Parathyroid adenoma (tissue), 2 donors: ENCODE measurements at regions not wholly inside any gene's neighbourhood (a gene's known extent, or its start where the extent isn't known, plus 50 kb on each side); places are given as distances from the start of the nearest gene placed in this dataset.

Experiments used
- H2AFZ ChIP-seq: fragments of 300-600 bp; sonication (generic); one replicate; pipeline ENCODE4 v1.7.0; 2017; ENCODE audit warnings: antibody characterized with exemption, mild to moderate bottlenecking
- H3K27ac ChIP-seq: fragments of 300-600 bp; sonication (generic); one replicate; pipeline ENCODE4 v1.7.0; 2017
- H3K27me3 ChIP-seq: fragments of 300-600 bp; sonication (generic); one replicate; pipeline ENCODE4 v1.7.0; 2017; ENCODE audit warnings: low read length; ENCODE audit not compliant: control insufficient read depth, insufficient read depth
- H3K36me3 ChIP-seq: fragments of 300-600 bp; sonication (generic); one replicate; pipeline ENCODE4 v1.7.0; 2017; ENCODE audit warnings: low read length; ENCODE audit not compliant: control insufficient read depth, insufficient read depth
- H3K4me1 ChIP-seq: fragments of 300-600 bp; sonication (generic); one replicate; pipeline ENCODE4 v1.7.0; 2017; ENCODE audit warnings: control low read depth
- H3K4me2 ChIP-seq: fragments of 300-600 bp; sonication (generic); one replicate; pipeline ENCODE4 v1.7.0; 2017; ENCODE audit warnings: low read length
- H3K4me3 ChIP-seq: fragments of 300-600 bp; sonication (generic); one replicate; pipeline ENCODE4 v1.7.0; 2017; ENCODE audit warnings: low read depth, low read length
- H3K79me2 ChIP-seq: fragments of 300-600 bp; sonication (generic); one replicate; pipeline ENCODE4 v1.7.0; 2017; ENCODE audit warnings: control low read depth
- H3K9ac ChIP-seq: fragments of 300-600 bp; sonication (generic); one replicate; pipeline ENCODE4 v1.7.0; 2017; ENCODE audit warnings: mild to moderate bottlenecking
- H3K9me3 ChIP-seq: fragments of 300-600 bp; sonication (generic); one replicate; pipeline ENCODE4 v1.7.0; 2017; ENCODE audit warnings: low read length; ENCODE audit not compliant: control insufficient read depth
- TF ChIP-seq, protein P1 (sequence below): fragments of 300-600 bp; sonication (generic); IDR thresholded peaks from one replicate; pipeline ENCODE4 v1.7.0; 2017; ENCODE audit warnings: antibody characterized with exemption, mild to moderate bottlenecking
- donor health status: primary hyperparathyroidism.

DNA sequence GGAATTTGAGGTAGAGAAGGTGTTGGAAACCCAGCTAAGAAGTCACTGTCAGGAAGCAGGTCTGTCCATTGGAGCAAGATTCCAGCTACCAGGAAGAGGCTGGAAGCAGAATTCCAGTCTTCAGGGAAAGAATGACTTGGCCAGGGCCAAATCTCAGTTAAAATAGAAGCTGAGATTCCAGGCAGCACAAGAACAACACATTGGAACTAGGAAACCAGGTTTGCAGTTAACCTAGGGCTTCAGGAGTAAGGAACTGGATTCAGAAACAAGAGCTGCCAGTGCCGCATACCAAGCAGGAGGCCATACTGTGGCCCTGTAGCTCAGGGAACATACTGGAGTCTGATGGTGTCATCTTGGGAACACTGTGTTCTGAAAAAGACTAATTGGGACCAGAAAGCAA, 73.7 kb upstream of the FUCA2 start:
- H2AFZ ChIP-seq, result no peak overlapping the region
- H3K4me1 ChIP-seq, result peaks cover 3% of the 10 kb centered on the region
- H3K9me3 ChIP-seq, result no peaks in the 10 kb centered on the region
- H3K27me3 ChIP-seq, result no peaks in the 10 kb centered on the region
- TF ChIP-seq, protein P1, sequence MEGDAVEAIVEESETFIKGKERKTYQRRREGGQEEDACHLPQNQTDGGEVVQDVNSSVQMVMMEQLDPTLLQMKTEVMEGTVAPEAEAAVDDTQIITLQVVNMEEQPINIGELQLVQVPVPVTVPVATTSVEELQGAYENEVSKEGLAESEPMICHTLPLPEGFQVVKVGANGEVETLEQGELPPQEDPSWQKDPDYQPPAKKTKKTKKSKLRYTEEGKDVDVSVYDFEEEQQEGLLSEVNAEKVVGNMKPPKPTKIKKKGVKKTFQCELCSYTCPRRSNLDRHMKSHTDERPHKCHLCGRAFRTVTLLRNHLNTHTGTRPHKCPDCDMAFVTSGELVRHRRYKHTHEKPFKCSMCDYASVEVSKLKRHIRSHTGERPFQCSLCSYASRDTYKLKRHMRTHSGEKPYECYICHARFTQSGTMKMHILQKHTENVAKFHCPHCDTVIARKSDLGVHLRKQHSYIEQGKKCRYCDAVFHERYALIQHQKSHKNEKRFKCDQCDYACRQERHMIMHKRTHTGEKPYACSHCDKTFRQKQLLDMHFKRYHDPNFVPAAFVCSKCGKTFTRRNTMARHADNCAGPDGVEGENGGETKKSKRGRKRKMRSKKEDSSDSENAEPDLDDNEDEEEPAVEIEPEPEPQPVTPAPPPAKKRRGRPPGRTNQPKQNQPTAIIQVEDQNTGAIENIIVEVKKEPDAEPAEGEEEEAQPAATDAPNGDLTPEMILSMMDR, result no peak
- no peaks in the 10 kb centered on the region for H3K36me3 ChIP-seq
- no peak overlapping the region for H3K4me3 ChIP-seq
- H3K4me2 ChIP-seq, result no peak overlapping the region
- H3K79me2 ChIP-seq, result peaks cover 50% of the 10 kb centered on the region
- no peak overlapping the region for H3K9ac ChIP-seq
- H3K27ac ChIP-seq, result no peak overlapping the region

DNA sequence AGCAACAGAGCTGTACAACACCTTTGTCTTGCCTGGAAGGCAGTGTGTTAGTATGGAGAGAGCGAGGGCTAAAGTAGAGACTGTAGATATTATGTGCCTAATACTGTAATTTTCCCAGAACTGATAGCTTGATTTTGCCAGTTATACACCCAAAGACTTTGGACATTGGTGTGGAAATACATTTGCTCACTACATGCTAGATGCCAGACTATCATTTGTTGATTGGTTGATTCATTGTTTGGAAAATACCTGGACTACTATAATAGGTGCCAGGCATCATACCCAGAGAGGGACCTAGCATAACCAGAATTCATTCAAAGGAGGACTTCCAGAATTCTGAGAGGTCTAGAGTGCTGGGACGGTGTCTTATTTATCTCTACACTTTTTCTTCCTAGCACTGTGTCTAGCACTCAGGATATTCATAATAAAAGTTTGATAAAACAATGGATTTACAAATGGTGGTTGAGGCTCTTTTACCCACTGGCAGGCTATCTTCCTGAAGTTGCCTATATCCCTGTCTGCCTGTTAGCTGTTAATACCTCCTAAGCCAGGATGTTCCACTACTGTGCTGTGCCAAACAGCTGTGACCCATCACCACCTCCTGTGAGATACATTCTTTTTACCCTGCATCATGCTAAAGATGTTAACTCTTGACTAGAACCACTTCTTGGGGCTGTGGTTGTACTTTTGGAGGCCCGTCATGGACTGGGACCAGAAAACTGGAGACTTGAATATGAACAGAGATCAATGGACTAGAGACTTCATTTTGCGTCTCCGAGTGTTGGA, 72.2 kb upstream of the FUCA2 start:
- Histone ChIP-seq H3K9me3 (no peaks in the 10 kb centered on the region), H3K4me2 (no peak overlapping the region)

DNA sequence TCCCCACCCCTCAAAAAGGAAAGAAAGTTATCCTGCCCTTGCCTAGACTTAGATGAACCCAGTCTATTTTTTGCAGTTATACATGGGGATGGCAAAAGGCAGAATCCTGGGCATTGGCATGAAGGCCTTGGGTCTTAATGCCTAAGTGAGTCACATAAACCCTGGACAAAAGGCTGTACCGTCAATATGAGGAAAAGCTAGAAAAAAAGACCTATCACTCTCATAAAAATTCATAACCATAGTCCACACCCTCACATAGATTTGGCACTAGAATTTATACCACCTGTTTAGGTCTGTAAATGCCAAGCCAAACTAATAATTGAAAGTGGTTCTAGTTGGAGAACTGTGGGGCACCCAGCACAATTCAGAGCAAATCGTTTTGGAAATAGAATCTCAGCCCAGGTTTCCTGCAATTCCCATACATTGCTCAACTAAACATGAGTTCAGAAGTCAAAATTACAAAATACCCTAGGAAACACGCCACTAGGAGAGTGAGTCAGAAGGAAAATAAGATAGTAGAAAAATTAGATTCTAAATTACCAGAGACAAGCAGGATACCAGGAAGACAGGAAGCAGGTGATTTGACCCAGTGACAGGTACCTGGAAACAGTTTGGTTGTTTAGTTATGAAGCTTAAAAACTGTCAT, 70.4 kb upstream of the FUCA2 start:
- Histone ChIP-seq H3K36me3 (no peaks in the 10 kb centered on the region), H3K9me3 (no peaks in the 10 kb centered on the region), H2AFZ (no peak overlapping the region), H3K4me2 (no peak overlapping the region), H3K4me3 (no peak overlapping the region), H3K27me3 (no peaks in the 10 kb centered on the region), H3K79me2 (peaks cover 67% of the 10 kb centered on the region), H3K9ac (no peak overlapping the region), H3K27ac (no peak overlapping the region), H3K4me1 (peaks cover 3% of the 10 kb centered on the region)
- TF ChIP-seq, protein P1, result no peak

More for the DNA sequence above, 72.2 kb upstream of the FUCA2 start:
- Histone ChIP-seq H3K4me3 (no peak overlapping the region), H2AFZ (no peak overlapping the region), H3K79me2 (peaks cover 56% of the 10 kb centered on the region), H3K36me3 (no peaks in the 10 kb centered on the region), H3K27me3 (no peaks in the 10 kb centered on the region), H3K27ac (no peak overlapping the region), H3K4me1 (peaks cover 3% of the 10 kb centered on the region), H3K9ac (no peak overlapping the region)
- TF ChIP-seq, protein P1, result no peak

DNA sequence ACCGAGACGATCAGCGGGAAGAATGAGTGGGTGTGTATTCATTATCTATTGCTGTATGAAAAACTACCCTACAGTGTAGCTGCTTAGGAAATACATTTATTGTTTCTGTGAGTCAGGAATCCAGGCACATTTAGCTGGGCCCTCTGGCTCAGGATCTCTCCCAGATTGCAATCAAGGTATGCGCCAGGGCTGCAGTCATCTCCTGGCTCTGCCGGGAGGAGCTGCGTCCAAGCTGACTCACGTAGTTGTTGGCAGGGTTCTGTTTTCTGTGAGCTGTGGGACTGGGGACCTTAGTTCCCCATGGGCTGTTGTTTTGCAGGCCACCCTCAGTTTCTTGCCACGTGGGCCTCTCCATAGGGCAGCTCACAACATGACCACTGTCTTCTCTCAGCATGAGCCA, 68.2 kb upstream of the FUCA2 start:
- peaks cover 67% of the 10 kb centered on the region for H3K79me2 ChIP-seq
- H2AFZ ChIP-seq, result no peak overlapping the region
- H3K36me3 ChIP-seq, result no peaks in the 10 kb centered on the region
- H3K9ac ChIP-seq, result no peak overlapping the region
- H3K27ac ChIP-seq, result no peak overlapping the region
- no peaks in the 10 kb centered on the region for H3K9me3 ChIP-seq
- H3K4me1 ChIP-seq, result peaks cover 3% of the 10 kb centered on the region
- H3K4me3 ChIP-seq, result no peak overlapping the region
- TF ChIP-seq, protein P1, result no peak
- no peaks in the 10 kb centered on the region for H3K27me3 ChIP-seq
- H3K4me2 ChIP-seq, result no peak overlapping the region
